Fibroblast of lung (primary cell): ENCODE measurements at regions not wholly inside any gene's neighbourhood (a gene's known extent, or its start where the extent isn't known, plus 50 kb on each side); places are given as distances from the start of the nearest gene placed in this dataset.
"Not testable (repeated sequence)": the region's sequence is repeated elsewhere in the genome, so short reads cannot be mapped to it uniquely, and the experiment has no call there.

Experiments
- DNase-seq, 2 donors: peaks; one replicate each; pipeline versions ENCODE4 v3.0.0 to v3.0.0-alpha.2; 2010; ENCODE audit warnings: low read depth in 2 of 2
- H2AFZ ChIP-seq: 2 replicates; pipeline ENCODE4 v1.5.1; 2012; ENCODE audit warnings: low read length, control low read depth, inconsistent platforms
- H3K27ac ChIP-seq: 2 replicates; pipeline ENCODE4 v1.5.1; 2011; ENCODE audit warnings: low read length, control low read depth; ENCODE audit not compliant: insufficient read depth
- H3K27me3 ChIP-seq: 2 replicates; pipeline ENCODE4 v1.5.1; 2011; ENCODE audit warnings: mild to moderate bottlenecking, low read length; ENCODE audit not compliant: control insufficient read depth, insufficient read depth
- H3K36me3 ChIP-seq: 2 replicates; pipeline ENCODE4 v1.5.1; 2011; ENCODE audit warnings: low read length; ENCODE audit not compliant: control insufficient read depth, insufficient read depth
- H3K4me1 ChIP-seq: 2 replicates; pipeline ENCODE4 v1.5.1; 2011; ENCODE audit warnings: low read length; ENCODE audit not compliant: control insufficient read depth, insufficient read depth; ENCODE audit errors: extremely low read depth
- H3K4me2 ChIP-seq: 2 replicates; pipeline ENCODE4 v1.5.1; 2011; ENCODE audit warnings: low read length, control low read depth; ENCODE audit not compliant: insufficient read depth; ENCODE audit errors: extremely low read depth
- H3K4me3 ChIP-seq, 4 experiments: fragments of 200-600 bp in 1 of 4; sonication (generic) in 1 of 4; replicated peaks in 1 of 4; 2 replicates each; pipeline ENCODE4 v1.5.1; 2011 to 2016; ENCODE audit warnings: low read length in 4 of 4, low read depth in 3 of 4, mild to moderate bottlenecking in 3 of 4, control low read depth in 2 of 4, inconsistent platforms in 1 of 4, mixed read lengths in 1 of 4; ENCODE audit not compliant: insufficient read depth in 1 of 4; ENCODE audit errors: control extremely low read depth in 1 of 4
- H3K79me2 ChIP-seq: 2 replicates; pipeline ENCODE4 v1.5.1; 2012; ENCODE audit warnings: mild to moderate bottlenecking, low read length, inconsistent platforms; ENCODE audit not compliant: control insufficient read depth, insufficient read depth
- H3K9ac ChIP-seq: 2 replicates; pipeline ENCODE4 v1.5.1; 2011; ENCODE audit warnings: mild to moderate bottlenecking, low read length, control low read depth; ENCODE audit not compliant: insufficient read depth
- H3K9me3 ChIP-seq: 2 replicates; pipeline ENCODE4 v1.5.1; 2012; ENCODE audit warnings: low read depth, low read length; ENCODE audit not compliant: control insufficient read depth, insufficient read depth
- H4K20me1 ChIP-seq: 2 replicates; pipeline ENCODE4 v1.5.1; 2011; ENCODE audit warnings: low read length; ENCODE audit not compliant: control insufficient read depth, insufficient read depth; ENCODE audit errors: extremely low read depth
- EZH2 ChIP-seq: IDR thresholded peaks from 2 replicates; pipeline ENCODE4 v1.5.1; 2012; ENCODE audit warnings: low read length, control low read depth, mild to moderate bottlenecking; ENCODE audit errors: missing control alignments
- TF ChIP-seq, protein P1 (sequence below), 2 donors: IDR thresholded peaks in 1 of 2; conservative IDR thresholded peaks in 1 of 2; 1 replicate in 1 of 2; 2 replicates in 1 of 2; pipeline ENCODE4 v1.5.1; 2011 to 2012; ENCODE audit warnings: low read length in 2 of 2, control low read depth in 1 of 2, inconsistent platforms in 1 of 2, low read depth in 1 of 2, mild to moderate bottlenecking in 1 of 2

- no peak for TF ChIP-seq EZH2
- TF ChIP-seq, protein P1, sequence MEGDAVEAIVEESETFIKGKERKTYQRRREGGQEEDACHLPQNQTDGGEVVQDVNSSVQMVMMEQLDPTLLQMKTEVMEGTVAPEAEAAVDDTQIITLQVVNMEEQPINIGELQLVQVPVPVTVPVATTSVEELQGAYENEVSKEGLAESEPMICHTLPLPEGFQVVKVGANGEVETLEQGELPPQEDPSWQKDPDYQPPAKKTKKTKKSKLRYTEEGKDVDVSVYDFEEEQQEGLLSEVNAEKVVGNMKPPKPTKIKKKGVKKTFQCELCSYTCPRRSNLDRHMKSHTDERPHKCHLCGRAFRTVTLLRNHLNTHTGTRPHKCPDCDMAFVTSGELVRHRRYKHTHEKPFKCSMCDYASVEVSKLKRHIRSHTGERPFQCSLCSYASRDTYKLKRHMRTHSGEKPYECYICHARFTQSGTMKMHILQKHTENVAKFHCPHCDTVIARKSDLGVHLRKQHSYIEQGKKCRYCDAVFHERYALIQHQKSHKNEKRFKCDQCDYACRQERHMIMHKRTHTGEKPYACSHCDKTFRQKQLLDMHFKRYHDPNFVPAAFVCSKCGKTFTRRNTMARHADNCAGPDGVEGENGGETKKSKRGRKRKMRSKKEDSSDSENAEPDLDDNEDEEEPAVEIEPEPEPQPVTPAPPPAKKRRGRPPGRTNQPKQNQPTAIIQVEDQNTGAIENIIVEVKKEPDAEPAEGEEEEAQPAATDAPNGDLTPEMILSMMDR (conservative IDR thresholded peaks at IDR 0.05 in 1 of 2, IDR thresholded peaks at IDR 0.05 in 1 of 2; ENCODE audit: low read depth in 1 of 2, low read length in 2 of 2), result no peak
- H3K9ac ChIP-seq, result no peak overlapping the region
- H3K4me1 ChIP-seq, result no peaks in the 10 kb centered on the region
- H3K27me3 ChIP-seq, result no peaks in the 10 kb centered on the region
- no peaks in the 10 kb centered on the region for H3K9me3 ChIP-seq
- H3K4me3 ChIP-seq, result no peak overlapping the region
- H4K20me1 ChIP-seq, result no peaks in the 10 kb centered on the region
- H3K4me2 ChIP-seq, result no peak overlapping the region
- H3K79me2 ChIP-seq, result no peaks in the 10 kb centered on the region
- H3K27ac ChIP-seq, result no peak overlapping the region
- H2AFZ ChIP-seq, result no peak overlapping the region
- DNase-seq, result no peak
- H3K36me3 ChIP-seq, result no peaks in the 10 kb centered on the region
Measured at GRCh38 chr1:209172286-209172685, 411.2 kb upstream of the CAMK1G start.

GRCh38 chr1:209172792-209173542 lies 410.5 kb upstream of the CAMK1G start:
- H3K27me3 ChIP-seq, H3K79me2 ChIP-seq, H3K9me3 ChIP-seq, H3K4me3 ChIP-seq, H4K20me1 ChIP-seq, DNase-seq, H3K9ac ChIP-seq, H3K27ac ChIP-seq, H3K4me2 ChIP-seq, H2AFZ ChIP-seq, H3K36me3 ChIP-seq, H3K4me1 ChIP-seq: not testable (repeated sequence)

- not testable (repeated sequence) for H3K36me3 ChIP-seq, H2AFZ ChIP-seq, H3K4me1 ChIP-seq, H3K27me3 ChIP-seq, DNase-seq, H4K20me1 ChIP-seq, H3K4me3 ChIP-seq, H3K4me2 ChIP-seq, H3K27ac ChIP-seq, H3K79me2 ChIP-seq, H3K9me3 ChIP-seq, H3K9ac ChIP-seq
Measured at GRCh38 chr1:209173796-209174195, 409.7 kb upstream of the CAMK1G start.

DNA sequence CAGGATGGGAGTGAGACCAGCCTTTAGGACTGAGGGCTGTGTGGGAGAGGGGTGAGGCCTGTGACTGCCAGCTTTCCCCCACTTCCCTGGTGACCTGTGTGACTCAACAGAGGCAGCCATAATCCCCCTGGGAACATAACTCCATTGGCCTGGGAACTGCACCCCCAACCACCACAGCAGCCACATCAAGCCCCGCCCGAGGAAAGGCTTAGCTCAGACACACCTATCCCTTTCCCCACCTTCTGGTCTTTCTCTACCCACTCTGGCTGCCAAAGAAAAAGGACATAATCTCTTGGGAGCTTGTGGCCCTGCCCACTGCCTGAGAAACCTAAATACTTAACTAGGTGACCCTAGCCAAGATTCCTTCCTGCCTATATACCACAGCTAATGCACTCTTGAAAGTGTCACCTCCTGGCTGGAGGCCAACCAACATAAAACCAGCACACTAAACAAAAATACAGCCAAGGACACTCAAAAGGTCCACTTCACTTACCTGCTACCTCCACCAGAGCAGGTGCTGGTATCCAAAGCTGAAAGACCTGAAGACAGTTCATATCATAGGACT lies 406.6 kb upstream of the CAMK1G start:
- H3K79me2 ChIP-seq, result no peaks in the 10 kb centered on the region
- H3K9ac ChIP-seq, result no peak overlapping the region
- H3K36me3 ChIP-seq, result no peaks in the 10 kb centered on the region
- no peaks in the 10 kb centered on the region for H3K27me3 ChIP-seq
- H2AFZ ChIP-seq, result no peak overlapping the region
- no peak overlapping the region for H3K27ac ChIP-seq
- H3K9me3 ChIP-seq, result no peaks in the 10 kb centered on the region
- no peak for DNase-seq
- H4K20me1 ChIP-seq, result no peaks in the 10 kb centered on the region
- H3K4me1 ChIP-seq, result no peaks in the 10 kb centered on the region
- TF ChIP-seq EZH2, result no peak
- TF ChIP-seq, protein P1 (conservative IDR thresholded peaks at IDR 0.05 in 1 of 2, IDR thresholded peaks at IDR 0.05 in 1 of 2; ENCODE audit: low read depth in 1 of 2, low read length in 2 of 2), result no peak
- no peak overlapping the region for H3K4me3 ChIP-seq
- H3K4me2 ChIP-seq, result no peak overlapping the region
